ENCODE measurements at regions not wholly inside any gene's neighbourhood (a gene's known extent, or its start where the extent isn't known, plus 50 kb on each side); places are given as distances from the start of the nearest gene placed in this dataset.
"Not testable (repeated sequence)": the region's sequence is repeated elsewhere in the genome, so short reads cannot be mapped to it uniquely, and the experiment has no call there.

- ATAC-seq (no peak), DNase-seq (no peak)
- Mint-ChIP-seq H3K27me3 (ENCODE audit: low read depth) (no peaks in the 10 kb centered on the region), H3K9me3 (no peaks in the 10 kb centered on the region), H3K4me3 (no peak overlapping the region), H3K4me1 (ENCODE audit: low read depth) (no peaks in the 10 kb centered on the region), H3K36me3 (ENCODE audit: insufficient read depth) (no peaks in the 10 kb centered on the region)
Measured at GRCh38 chrX:118221733-118222132, 105.1 kb upstream of the KLHL13 start.

- DNase-seq (no peak), ATAC-seq (no peak)
- H3K4me3 Mint-ChIP-seq = no peak overlapping the region
- no peaks in the 10 kb centered on the region for H3K9me3 Mint-ChIP-seq
- H3K27me3 Mint-ChIP-seq (ENCODE audit: low read depth) = no peaks in the 10 kb centered on the region
- H3K36me3 Mint-ChIP-seq (ENCODE audit: insufficient read depth) = no peaks in the 10 kb centered on the region
- H3K4me1 Mint-ChIP-seq (ENCODE audit: low read depth) = no peaks in the 10 kb centered on the region
Measured at GRCh38 chrX:118222421-118222820, 105.8 kb upstream of the KLHL13 start.

GRCh38 chrX:118225711-118226428 lies 109.3 kb upstream of the KLHL13 start:
- Mint-ChIP-seq H3K4me1 (ENCODE audit: low read depth) (no peaks in the 10 kb centered on the region), H3K36me3 (ENCODE audit: insufficient read depth) (no peaks in the 10 kb centered on the region), H3K4me3 (no peak overlapping the region), H3K9me3 (no peaks in the 10 kb centered on the region), H3K27me3 (ENCODE audit: low read depth) (no peaks in the 10 kb centered on the region)
- DNase-seq (no peak), ATAC-seq (no peak)

- DNase-seq = no peak
- Mint-ChIP-seq H3K27me3 (ENCODE audit: low read depth) (no peaks in the 10 kb centered on the region), H3K9me3 (no peaks in the 10 kb centered on the region), H3K36me3 (ENCODE audit: insufficient read depth) (no peaks in the 10 kb centered on the region), H3K4me3 (no peak overlapping the region), H3K4me1 (ENCODE audit: low read depth) (no peaks in the 10 kb centered on the region)
- ATAC-seq = no peak
Measured at GRCh38 chrX:118228041-118228440, 111.4 kb upstream of the KLHL13 start.

- H3K27me3 Mint-ChIP-seq (ENCODE audit: low read depth) = no peaks in the 10 kb centered on the region
- H3K4me1 Mint-ChIP-seq (ENCODE audit: low read depth) = no peaks in the 10 kb centered on the region
- H3K9me3 Mint-ChIP-seq = no peaks in the 10 kb centered on the region
- no peak overlapping the region for H3K4me3 Mint-ChIP-seq
- H3K36me3 Mint-ChIP-seq (ENCODE audit: insufficient read depth) = no peaks in the 10 kb centered on the region
- DNase-seq = no peak
- no peak for ATAC-seq
Measured at GRCh38 chrX:118228456-118228855, 111.8 kb upstream of the KLHL13 start.

- DNase-seq (no peak), ATAC-seq (no peak)
- Mint-ChIP-seq H3K9me3 (no peaks in the 10 kb centered on the region), H3K27me3 (ENCODE audit: low read depth) (no peaks in the 10 kb centered on the region), H3K36me3 (ENCODE audit: insufficient read depth) (no peaks in the 10 kb centered on the region), H3K4me1 (ENCODE audit: low read depth) (no peaks in the 10 kb centered on the region), H3K4me3 (no peak overlapping the region)
Measured at GRCh38 chrX:118231464-118231863, 114.4 kb upstream of the WDR44 start.

GRCh38 chrX:118239178-118239870 lies 106.6 kb upstream of the WDR44 start:
- no peaks in the 10 kb centered on the region for H3K4me1 Mint-ChIP-seq (ENCODE audit: low read depth)
- ATAC-seq = no peak
- H3K27me3 Mint-ChIP-seq (ENCODE audit: low read depth) = peaks cover 10% of the 10 kb centered on the region
- no peak for DNase-seq
- H3K9me3 Mint-ChIP-seq = no peaks in the 10 kb centered on the region
- H3K4me3 Mint-ChIP-seq = no peak overlapping the region
- peaks cover 2% of the 10 kb centered on the region for H3K36me3 Mint-ChIP-seq (ENCODE audit: insufficient read depth)

GRCh38 chrX:118239913-118240698 lies 105.8 kb upstream of the WDR44 start:
- ATAC-seq (no peak), DNase-seq (no peak)
- peaks cover 11% of the 10 kb centered on the region for H3K27me3 Mint-ChIP-seq (ENCODE audit: low read depth)
- peaks cover 2% of the 10 kb centered on the region for H3K36me3 Mint-ChIP-seq (ENCODE audit: insufficient read depth)
- H3K4me3 Mint-ChIP-seq = no peak overlapping the region
- H3K4me1 Mint-ChIP-seq (ENCODE audit: low read depth) = no peaks in the 10 kb centered on the region
- no peaks in the 10 kb centered on the region for H3K9me3 Mint-ChIP-seq

GRCh38 chrX:118246961-118247360 lies 98.9 kb upstream of the WDR44 start:
- H3K36me3 Mint-ChIP-seq (ENCODE audit: insufficient read depth); H3K9me3 Mint-ChIP-seq; DNase-seq; ATAC-seq; H3K27me3 Mint-ChIP-seq (ENCODE audit: low read depth); H3K4me1 Mint-ChIP-seq (ENCODE audit: low read depth); H3K4me3 Mint-ChIP-seq: not testable (repeated sequence)

- H3K36me3 Mint-ChIP-seq (ENCODE audit: insufficient read depth) = no peaks in the 10 kb centered on the region
- H3K4me1 Mint-ChIP-seq (ENCODE audit: low read depth) = no peaks in the 10 kb centered on the region
- H3K9me3 Mint-ChIP-seq = no peaks in the 10 kb centered on the region
- H3K4me3 Mint-ChIP-seq = no peak overlapping the region
- ATAC-seq (no peak), DNase-seq (no peak)
- H3K27me3 Mint-ChIP-seq (ENCODE audit: low read depth) = peaks cover 1% of the 10 kb centered on the region
Measured at GRCh38 chrX:118249146-118249545, 96.8 kb upstream of the WDR44 start.

GRCh38 chrX:118250445-118250844 lies 95.5 kb upstream of the WDR44 start:
- Mint-ChIP-seq H3K4me3 (no peak overlapping the region), H3K4me1 (ENCODE audit: low read depth) (no peaks in the 10 kb centered on the region), H3K9me3 (no peaks in the 10 kb centered on the region), H3K36me3 (ENCODE audit: insufficient read depth) (no peaks in the 10 kb centered on the region), H3K27me3 (ENCODE audit: low read depth) (no peaks in the 10 kb centered on the region)
- ATAC-seq (no peak), DNase-seq (no peak)

GRCh38 chrX:118251271-118251670 lies 94.6 kb upstream of the WDR44 start:
- no peaks in the 10 kb centered on the region for H3K36me3 Mint-ChIP-seq (ENCODE audit: insufficient read depth)
- no peaks in the 10 kb centered on the region for H3K27me3 Mint-ChIP-seq (ENCODE audit: low read depth)
- no peaks in the 10 kb centered on the region for H3K4me1 Mint-ChIP-seq (ENCODE audit: low read depth)
- no peaks in the 10 kb centered on the region for H3K9me3 Mint-ChIP-seq
- no peak for ATAC-seq
- no peak overlapping the region for H3K4me3 Mint-ChIP-seq
- no peak for DNase-seq

GRCh38 chrX:118252967-118253366 lies 92.9 kb upstream of the WDR44 start:
- Mint-ChIP-seq H3K9me3 (no peaks in the 10 kb centered on the region), H3K27me3 (ENCODE audit: low read depth) (no peaks in the 10 kb centered on the region), H3K4me3 (no peak overlapping the region), H3K4me1 (ENCODE audit: low read depth) (no peaks in the 10 kb centered on the region), H3K36me3 (ENCODE audit: insufficient read depth) (no peaks in the 10 kb centered on the region)
- ATAC-seq = no peak
- DNase-seq = no peak

- no peaks in the 10 kb centered on the region for H3K36me3 Mint-ChIP-seq (ENCODE audit: insufficient read depth)
- H3K4me1 Mint-ChIP-seq (ENCODE audit: low read depth) = no peaks in the 10 kb centered on the region
- H3K9me3 Mint-ChIP-seq = no peaks in the 10 kb centered on the region
- no peak overlapping the region for H3K4me3 Mint-ChIP-seq
- peak; percentile 12 for DNase-seq
- ATAC-seq = no peak
- H3K27me3 Mint-ChIP-seq (ENCODE audit: low read depth) = no peaks in the 10 kb centered on the region
Measured at GRCh38 chrX:118254611-118255010, 91.3 kb upstream of the WDR44 start.

GRCh38 chrX:118255921-118256320 lies 90.0 kb upstream of the WDR44 start:
- Mint-ChIP-seq H3K27me3 (ENCODE audit: low read depth) (no peaks in the 10 kb centered on the region), H3K9me3 (no peaks in the 10 kb centered on the region), H3K4me1 (ENCODE audit: low read depth) (no peaks in the 10 kb centered on the region), H3K36me3 (ENCODE audit: insufficient read depth) (no peaks in the 10 kb centered on the region), H3K4me3 (no peak overlapping the region)
- ATAC-seq (no peak), DNase-seq (no peak)

All from activated T-cell treated with anti-CD3 and anti-CD28 coated beads, Interleukin-2, amount 50 U/mL, for 4 hours (primary cell).